Mucosa of descending colon (tissue), 3 donors: ENCODE measurements at regions not wholly inside any gene's neighbourhood (a gene's known extent, or its start where the extent isn't known, plus 50 kb on each side); places are given as distances from the start of the nearest gene placed in this dataset.
A peak's percentile ranks its signal among the peaks of the same experiment; 100 is the strongest.

ENCODE experiments used
- ATAC-seq: fragments of 200-7000 bp; cut with Tn5 transposase; one replicate; pipeline ENCODE4 v1.9.1; 2020; ENCODE audit warnings: mild to moderate bottlenecking, moderate library complexity
- DNase-seq, 3 donors: peaks; one replicate each; pipeline ENCODE4 v3.0.0-alpha.2; 2020
- H3K36me3 ChIP-seq: fragments of 200-600 bp; one replicate; pipeline ENCODE4 v1.8.0; 2021; ENCODE audit warnings: low read depth, mild to moderate bottlenecking
- H3K4me1 ChIP-seq: fragments of 200-600 bp; one replicate; pipeline ENCODE4 v1.8.0; 2021; ENCODE audit warnings: low read depth, mild to moderate bottlenecking
- H3K4me3 ChIP-seq: fragments of 200-600 bp; one replicate; pipeline ENCODE4 v1.8.0; 2021; ENCODE audit warnings: mild to moderate bottlenecking
- H3K9me3 ChIP-seq: fragments of 200-600 bp; one replicate; pipeline ENCODE4 v1.8.0; 2021; ENCODE audit warnings: mild to moderate bottlenecking
- CTCF ChIP-seq: fragments of 200-600 bp; IDR thresholded peaks from one replicate; pipeline ENCODE4 v1.8.0; 2022; ENCODE audit warnings: antibody characterized with exemption, mild to moderate bottlenecking
- intact Hi-C, 2 donors: fragments of 100-400 bp; cut with DNase I in 1 of 2; cut with micrococcal nuclease in 1 of 2; formaldehyde crosslinking; loops; one replicate each; pipeline versions ENCODE4 v1.11.0 to v1.11.1; 2022; cut with DNase I, micrococcal nuclease
- donor health status: DM: no; HTN: no; CAD: no; lungs with moderate emphysema.
- donor health status: DM: no; HTN: no; CAD: no.
- donor health status: DM: no; HTN: yes; CAD: no.

- ATAC-seq, result no peak
- intact Hi-C loops, result no loop called here
- Histone ChIP-seq H3K9me3 (no peaks in the 10 kb centered on the region), H3K36me3 (no peaks in the 10 kb centered on the region), H3K4me3 (no peak overlapping the region), H3K4me1 (peaks cover 4% of the 10 kb centered on the region)
- no peak for DNase-seq
- TF ChIP-seq CTCF, result no peak
These were observed 679.4 kb upstream of the KIRREL3 start for GRCh38 chr11:127679816-127680545.

GRCh38 chr11:127678631-127679030 is 678.1 kb upstream of the KIRREL3 start:
- H3K9me3 ChIP-seq, result no peaks in the 10 kb centered on the region
- H3K36me3 ChIP-seq, result no peaks in the 10 kb centered on the region
- intact Hi-C loops, result no loop called here
- no peak for DNase-seq
- H3K4me3 ChIP-seq, result no peak overlapping the region
- no peak for ATAC-seq
- peaks cover 4% of the 10 kb centered on the region for H3K4me1 ChIP-seq
- TF ChIP-seq CTCF, result no peak

GRCh38 chr11:127677660-127678425 is 677.3 kb upstream of the KIRREL3 start:
- H3K9me3 ChIP-seq, result no peaks in the 10 kb centered on the region
- DNase-seq, result no peak
- ATAC-seq, result no peak
- H3K36me3 ChIP-seq, result no peaks in the 10 kb centered on the region
- H3K4me1 ChIP-seq, result peaks cover 4% of the 10 kb centered on the region
- TF ChIP-seq CTCF, result no peak
- no peak overlapping the region for H3K4me3 ChIP-seq
- intact Hi-C loops, result no loop called here

- Histone ChIP-seq H3K36me3 (no peaks in the 10 kb centered on the region), H3K9me3 (no peaks in the 10 kb centered on the region), H3K4me3 (no peak overlapping the region), H3K4me1 (peaks cover 4% of the 10 kb centered on the region)
- intact Hi-C loops, result no loop called here
- no peak for TF ChIP-seq CTCF
- DNase-seq (peak in 1 of 3 donors; percentile 21), ATAC-seq (peak; percentile 22)
These were observed 675.0 kb upstream of the KIRREL3 start for GRCh38 chr11:127675581-127675980.

GRCh38 chr11:127674754-127675153 is 674.2 kb upstream of the KIRREL3 start:
- Histone ChIP-seq H3K4me1 (peaks cover 4% of the 10 kb centered on the region), H3K9me3 (no peaks in the 10 kb centered on the region), H3K4me3 (no peak overlapping the region), H3K36me3 (no peaks in the 10 kb centered on the region)
- TF ChIP-seq CTCF, result no peak
- intact Hi-C loops, result no loop called here
- no peak for DNase-seq
- ATAC-seq, result no peak
